ENCODE measurements at regions not wholly inside any gene's neighbourhood (a gene's known extent, or its start where the extent isn't known, plus 50 kb on each side); places are given as distances from the start of the nearest gene placed in this dataset.

DNA sequence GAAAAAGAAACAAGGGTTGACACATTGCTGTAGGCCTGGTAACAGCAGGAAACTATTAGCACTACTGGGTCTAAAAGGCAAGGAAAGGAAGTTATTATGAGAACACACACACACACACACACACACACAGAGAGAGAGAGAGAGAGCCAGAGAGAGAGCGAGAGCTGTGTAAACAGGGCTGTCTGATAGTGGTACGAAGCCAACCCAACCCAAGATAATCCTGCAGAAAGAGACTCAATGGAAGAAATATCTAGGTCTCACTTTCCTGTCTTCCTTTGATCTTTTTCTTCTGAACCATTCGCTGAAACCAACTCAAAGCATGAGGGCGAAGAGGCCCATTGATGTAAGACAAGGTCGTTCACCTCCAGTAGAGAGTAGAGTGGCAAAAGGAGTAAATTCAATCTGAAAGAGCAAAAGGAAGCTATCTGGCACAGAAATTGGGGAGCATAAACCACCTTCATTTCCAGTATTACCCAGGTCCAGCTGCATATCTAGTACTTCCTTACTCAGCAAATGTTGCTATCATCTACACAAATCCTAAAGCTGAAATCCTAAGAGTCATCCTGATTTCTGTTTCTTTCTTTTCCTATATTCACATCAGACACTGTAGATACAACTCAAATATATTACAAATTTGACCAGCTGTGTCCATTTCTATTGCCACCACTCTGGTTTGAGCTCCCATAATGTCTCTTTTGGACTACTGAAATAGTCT, 110.2 kb downstream of the TMEM26 start:
- Histone ChIP-seq H3K4me1 (ENCODE audit: control extremely low read depth in 1 of 4, control insufficient read depth in 4 of 4, insufficient read depth in 4 of 4, low read length in 3 of 4) (no peaks in the 10 kb centered on the region), H3K4me3 (ENCODE audit: control insufficient read depth in 1 of 7, extremely low read depth in 1 of 7, insufficient read depth in 4 of 7, low read depth in 2 of 7, low read length in 6 of 7) (no peak overlapping the region), H3K36me3 (ENCODE audit: control insufficient read depth in 4 of 4, insufficient read depth in 4 of 4, low read length in 3 of 4) (no peaks in the 10 kb centered on the region), H3K27ac (ENCODE audit: insufficient read depth in 1 of 2, low read depth in 1 of 2, low read length in 2 of 2, poor library complexity in 1 of 2, severe bottlenecking in 2 of 2) (no peak overlapping the region), H3K9me3 (ENCODE audit: control extremely low read depth in 1 of 5, control insufficient read depth in 4 of 5, insufficient read depth in 2 of 5, low read depth in 1 of 5, low read length in 4 of 5) (no peaks in the 10 kb centered on the region), H3K27me3 (replicated peaks in 2 of 5; ENCODE audit: control insufficient read depth in 4 of 5, insufficient read depth in 5 of 5, low read length in 4 of 5) (no peaks in the 10 kb centered on the region)
- CTCF ChIA-PET: no interaction called here
- POLR2A ChIA-PET: no interaction called here
- DNase-seq: no peak
- WGBS (ENCODE audit: insufficient coverage): 75% methylated on average over 2 of the region's 5 CpGs

DNA sequence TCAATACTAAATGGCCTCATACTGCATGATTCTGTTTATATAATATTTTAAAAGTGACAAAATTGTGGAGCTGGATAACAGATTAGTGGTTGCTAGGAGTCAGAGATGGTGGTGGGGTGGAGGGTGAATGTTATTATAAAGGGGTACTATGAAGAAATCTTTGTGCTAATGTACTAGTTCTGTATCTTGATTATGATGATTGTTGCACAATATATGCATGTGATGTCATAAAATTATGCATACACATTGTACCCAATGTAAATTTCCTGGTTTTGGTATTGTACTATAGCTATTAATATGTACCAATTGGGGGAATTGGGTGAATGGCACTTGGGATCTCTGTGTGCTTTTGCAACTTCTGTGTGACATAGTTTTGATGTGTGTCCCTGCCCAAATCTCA, 112.2 kb downstream of the TMEM26 start:
- POLR2A ChIA-PET: no interaction called here
- H3K36me3 ChIP-seq (ENCODE audit: control insufficient read depth in 4 of 4, insufficient read depth in 4 of 4, low read length in 3 of 4): no peaks in the 10 kb centered on the region
- H3K9me3 ChIP-seq (ENCODE audit: control extremely low read depth in 1 of 5, control insufficient read depth in 4 of 5, insufficient read depth in 2 of 5, low read depth in 1 of 5, low read length in 4 of 5): no peaks in the 10 kb centered on the region
- H3K27ac ChIP-seq (ENCODE audit: insufficient read depth in 1 of 2, low read depth in 1 of 2, low read length in 2 of 2, poor library complexity in 1 of 2, severe bottlenecking in 2 of 2): no peak overlapping the region
- no peaks in the 10 kb centered on the region for H3K27me3 ChIP-seq (replicated peaks in 2 of 5; ENCODE audit: control insufficient read depth in 4 of 5, insufficient read depth in 5 of 5, low read length in 4 of 5)
- no peak overlapping the region for H3K4me3 ChIP-seq (ENCODE audit: control insufficient read depth in 1 of 7, extremely low read depth in 1 of 7, insufficient read depth in 4 of 7, low read depth in 2 of 7, low read length in 6 of 7)
- no peaks in the 10 kb centered on the region for H3K4me1 ChIP-seq (ENCODE audit: control extremely low read depth in 1 of 4, control insufficient read depth in 4 of 4, insufficient read depth in 4 of 4, low read length in 3 of 4)
- DNase-seq: no peak
- CTCF ChIA-PET: no interaction called here

DNA sequence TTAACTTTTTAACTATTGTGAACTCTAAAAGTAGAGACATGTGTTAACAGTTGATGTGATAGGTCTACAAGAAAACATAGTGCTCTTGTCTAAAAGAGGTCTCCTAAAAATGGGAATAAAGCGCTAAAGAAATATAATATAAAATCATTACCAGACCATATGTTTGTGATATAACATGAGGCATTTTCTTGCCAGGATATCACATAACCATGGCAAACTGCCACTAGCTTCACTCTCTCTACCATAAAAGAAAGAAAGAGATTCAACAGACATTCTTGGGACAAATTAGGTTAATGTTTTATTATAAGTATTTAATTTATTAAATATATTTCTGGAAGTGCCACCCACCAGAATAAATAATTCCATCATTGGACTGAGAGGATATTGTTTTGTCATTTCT, 115.0 kb downstream of the TMEM26 start:
- ChIA-PET POLR2A (no interaction called here), CTCF (no interaction called here)
- H3K4me1 ChIP-seq (ENCODE audit: control extremely low read depth in 1 of 4, control insufficient read depth in 4 of 4, insufficient read depth in 4 of 4, low read length in 3 of 4): no peaks in the 10 kb centered on the region
- H3K27me3 ChIP-seq (replicated peaks in 2 of 5; ENCODE audit: control insufficient read depth in 4 of 5, insufficient read depth in 5 of 5, low read length in 4 of 5): no peaks in the 10 kb centered on the region
- no CpG with 5 or more reads among the region's 1 CpG for WGBS (ENCODE audit: insufficient coverage)
- H3K36me3 ChIP-seq (ENCODE audit: control insufficient read depth in 4 of 4, insufficient read depth in 4 of 4, low read length in 3 of 4): no peaks in the 10 kb centered on the region
- DNase-seq: no peak
- no peak overlapping the region for H3K27ac ChIP-seq (ENCODE audit: insufficient read depth in 1 of 2, low read depth in 1 of 2, low read length in 2 of 2, poor library complexity in 1 of 2, severe bottlenecking in 2 of 2)
- no peak overlapping the region for H3K4me3 ChIP-seq (ENCODE audit: control insufficient read depth in 1 of 7, extremely low read depth in 1 of 7, insufficient read depth in 4 of 7, low read depth in 2 of 7, low read length in 6 of 7)
- H3K9me3 ChIP-seq (ENCODE audit: control extremely low read depth in 1 of 5, control insufficient read depth in 4 of 5, insufficient read depth in 2 of 5, low read depth in 1 of 5, low read length in 4 of 5): no peaks in the 10 kb centered on the region

DNA sequence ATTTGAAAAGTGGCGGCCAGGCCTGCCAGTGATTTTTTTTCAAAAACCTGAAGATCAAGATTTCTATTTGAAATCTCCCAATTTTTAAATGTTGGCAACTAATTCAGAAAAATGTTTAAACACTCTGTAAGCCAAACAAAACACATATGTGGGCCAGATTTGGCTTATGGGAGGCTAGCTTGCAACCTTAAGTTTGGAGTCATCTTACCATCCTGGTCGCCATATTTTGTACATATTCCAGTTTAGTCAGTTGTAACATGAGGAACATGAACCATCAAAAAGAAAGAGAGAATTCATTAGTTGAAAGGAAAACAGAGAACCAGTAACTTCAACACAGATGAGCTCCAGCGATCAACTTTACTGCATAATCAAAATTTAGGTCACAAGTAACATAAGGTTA, 115.4 kb downstream of the TMEM26 start:
- H3K9me3 ChIP-seq (ENCODE audit: control extremely low read depth in 1 of 5, control insufficient read depth in 4 of 5, insufficient read depth in 2 of 5, low read depth in 1 of 5, low read length in 4 of 5): no peaks in the 10 kb centered on the region
- H3K4me3 ChIP-seq (ENCODE audit: control insufficient read depth in 1 of 7, extremely low read depth in 1 of 7, insufficient read depth in 4 of 7, low read depth in 2 of 7, low read length in 6 of 7): no peak overlapping the region
- DNase-seq: no peak
- no peaks in the 10 kb centered on the region for H3K27me3 ChIP-seq (replicated peaks in 2 of 5; ENCODE audit: control insufficient read depth in 4 of 5, insufficient read depth in 5 of 5, low read length in 4 of 5)
- POLR2A ChIA-PET: no interaction called here
- WGBS (ENCODE audit: insufficient coverage): 93% methylated on average over 2 of the region's 3 CpGs
- H3K36me3 ChIP-seq (ENCODE audit: control insufficient read depth in 4 of 4, insufficient read depth in 4 of 4, low read length in 3 of 4): no peaks in the 10 kb centered on the region
- H3K27ac ChIP-seq (ENCODE audit: insufficient read depth in 1 of 2, low read depth in 1 of 2, low read length in 2 of 2, poor library complexity in 1 of 2, severe bottlenecking in 2 of 2): no peak overlapping the region
- no peaks in the 10 kb centered on the region for H3K4me1 ChIP-seq (ENCODE audit: control extremely low read depth in 1 of 4, control insufficient read depth in 4 of 4, insufficient read depth in 4 of 4, low read length in 3 of 4)
- CTCF ChIA-PET: no interaction called here

DNA sequence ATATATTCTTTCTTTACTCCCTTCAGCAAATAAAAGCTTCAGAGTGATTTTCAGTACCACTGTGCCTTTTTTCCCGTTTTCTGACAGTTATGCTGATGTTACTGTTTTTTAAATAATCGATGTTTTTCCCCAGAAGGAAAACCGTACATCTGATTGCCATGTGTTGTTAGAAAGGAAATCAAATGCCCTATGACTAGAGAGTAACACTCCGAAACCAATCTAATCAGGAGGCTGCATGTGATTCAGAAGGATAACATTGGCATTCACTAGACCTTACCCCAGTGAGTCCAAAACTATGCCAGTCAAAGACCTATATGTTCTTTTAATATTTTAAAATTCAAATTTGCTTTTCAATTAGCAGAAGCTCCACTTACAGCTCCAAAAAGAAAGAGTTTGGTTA, 116.3 kb downstream of the TMEM26 start:
- Histone ChIP-seq H3K27ac (ENCODE audit: insufficient read depth in 1 of 2, low read depth in 1 of 2, low read length in 2 of 2, poor library complexity in 1 of 2, severe bottlenecking in 2 of 2) (no peak overlapping the region), H3K36me3 (ENCODE audit: control insufficient read depth in 4 of 4, insufficient read depth in 4 of 4, low read length in 3 of 4) (no peaks in the 10 kb centered on the region), H3K4me3 (ENCODE audit: control insufficient read depth in 1 of 7, extremely low read depth in 1 of 7, insufficient read depth in 4 of 7, low read depth in 2 of 7, low read length in 6 of 7) (no peak overlapping the region), H3K4me1 (ENCODE audit: control extremely low read depth in 1 of 4, control insufficient read depth in 4 of 4, insufficient read depth in 4 of 4, low read length in 3 of 4) (no peaks in the 10 kb centered on the region), H3K27me3 (replicated peaks in 2 of 5; ENCODE audit: control insufficient read depth in 4 of 5, insufficient read depth in 5 of 5, low read length in 4 of 5) (no peaks in the 10 kb centered on the region), H3K9me3 (ENCODE audit: control extremely low read depth in 1 of 5, control insufficient read depth in 4 of 5, insufficient read depth in 2 of 5, low read depth in 1 of 5, low read length in 4 of 5) (no peaks in the 10 kb centered on the region)
- DNase-seq: no peak
- POLR2A ChIA-PET: no interaction called here
- CTCF ChIA-PET: no interaction called here
- 100% methylated on average over 4 of the region's 4 CpGs for WGBS (ENCODE audit: insufficient coverage)

DNA sequence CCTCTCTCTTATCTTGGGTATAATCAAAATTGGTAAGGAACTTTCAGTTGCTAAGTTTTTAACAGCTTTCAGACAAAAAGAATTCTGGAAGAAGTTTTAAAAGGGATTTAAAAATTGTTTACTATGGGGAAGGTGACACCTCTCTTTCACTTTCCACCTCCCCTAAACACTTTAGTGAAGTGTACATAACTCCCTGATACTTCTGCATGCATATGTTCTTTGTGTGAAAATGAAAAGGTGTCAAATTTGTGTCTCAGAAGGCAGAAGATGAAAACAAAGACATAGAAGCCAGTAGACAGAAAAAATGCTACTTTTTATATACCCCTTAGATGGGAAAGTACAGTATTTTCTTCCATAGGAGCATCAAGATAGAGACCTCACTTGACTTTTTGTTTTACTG, 117.8 kb downstream of the TMEM26 start:
- CTCF ChIA-PET: no interaction called here
- Histone ChIP-seq H3K27me3 (replicated peaks in 2 of 5; ENCODE audit: control insufficient read depth in 4 of 5, insufficient read depth in 5 of 5, low read length in 4 of 5) (no peaks in the 10 kb centered on the region), H3K4me1 (ENCODE audit: control extremely low read depth in 1 of 4, control insufficient read depth in 4 of 4, insufficient read depth in 4 of 4, low read length in 3 of 4) (no peaks in the 10 kb centered on the region), H3K36me3 (ENCODE audit: control insufficient read depth in 4 of 4, insufficient read depth in 4 of 4, low read length in 3 of 4) (no peaks in the 10 kb centered on the region), H3K4me3 (ENCODE audit: control insufficient read depth in 1 of 7, extremely low read depth in 1 of 7, insufficient read depth in 4 of 7, low read depth in 2 of 7, low read length in 6 of 7) (no peak overlapping the region), H3K9me3 (ENCODE audit: control extremely low read depth in 1 of 5, control insufficient read depth in 4 of 5, insufficient read depth in 2 of 5, low read depth in 1 of 5, low read length in 4 of 5) (peaks cover 0 to 3% (median 1%) of the 10 kb centered on the region in 5 experiments), H3K27ac (ENCODE audit: insufficient read depth in 1 of 2, low read depth in 1 of 2, low read length in 2 of 2, poor library complexity in 1 of 2, severe bottlenecking in 2 of 2) (no peak overlapping the region)
- POLR2A ChIA-PET: no interaction called here
- no peak for DNase-seq

DNA sequence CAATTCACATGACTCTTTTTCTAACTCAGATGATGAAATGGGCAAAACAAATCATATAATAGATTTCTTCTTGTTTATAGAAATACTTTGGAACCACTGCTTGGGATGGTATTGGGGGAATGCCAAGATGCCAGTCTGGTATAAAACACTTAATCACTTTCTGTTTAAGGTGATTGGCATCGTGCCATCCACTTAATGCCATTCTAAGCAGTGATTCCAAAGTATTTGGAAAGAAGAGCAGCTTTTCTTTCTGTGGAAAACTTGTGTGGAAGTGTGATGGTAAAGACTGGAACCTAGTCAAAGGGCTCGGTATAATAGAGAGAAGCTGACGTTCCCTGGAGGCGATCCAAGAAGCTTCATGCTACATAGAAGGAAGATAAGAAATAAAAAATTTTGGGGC, 120.6 kb downstream of the TMEM26 start:
- no peaks in the 10 kb centered on the region for H3K36me3 ChIP-seq (ENCODE audit: control insufficient read depth in 4 of 4, insufficient read depth in 4 of 4, low read length in 3 of 4)
- H3K9me3 ChIP-seq (ENCODE audit: control extremely low read depth in 1 of 5, control insufficient read depth in 4 of 5, insufficient read depth in 2 of 5, low read depth in 1 of 5, low read length in 4 of 5): peaks cover 2 to 26% (median 5%) of the 10 kb centered on the region in 5 experiments
- no peak overlapping the region for H3K27ac ChIP-seq (ENCODE audit: insufficient read depth in 1 of 2, low read depth in 1 of 2, low read length in 2 of 2, poor library complexity in 1 of 2, severe bottlenecking in 2 of 2)
- no peak overlapping the region for H3K4me3 ChIP-seq (ENCODE audit: control insufficient read depth in 1 of 7, extremely low read depth in 1 of 7, insufficient read depth in 4 of 7, low read depth in 2 of 7, low read length in 6 of 7)
- WGBS (ENCODE audit: insufficient coverage): 90% methylated on average over 3 of the region's 4 CpGs
- H3K4me1 ChIP-seq (ENCODE audit: control extremely low read depth in 1 of 4, control insufficient read depth in 4 of 4, insufficient read depth in 4 of 4, low read length in 3 of 4): no peaks in the 10 kb centered on the region
- no peak for DNase-seq
- CTCF ChIA-PET: no interaction called here
- POLR2A ChIA-PET: no interaction called here
- no peaks in the 10 kb centered on the region for H3K27me3 ChIP-seq (replicated peaks in 2 of 5; ENCODE audit: control insufficient read depth in 4 of 5, insufficient read depth in 5 of 5, low read length in 4 of 5)
